ENCODE measurements at regions not wholly inside any gene's neighbourhood (a gene's known extent, or its start where the extent isn't known, plus 50 kb on each side); places are given as distances from the start of the nearest gene placed in this dataset.

- TF ChIP-seq CTCF (IDR thresholded peaks at IDR 0.05) = no peak
- no peak for TF ChIP-seq ATF3 (CRISPR knock-in tag; conservative IDR thresholded peaks at IDR 0.05)
- TF ChIP-seq FOXJ3 (CRISPR knock-in tag; IDR thresholded peaks at IDR 0.05; ENCODE audit: borderline replicate concordance) = no peak
- no peak for TF ChIP-seq KAT7 (CRISPR knock-in tag; IDR thresholded peaks at IDR 0.05; ENCODE audit: borderline replicate concordance)
- TF ChIP-seq ATF2 (CRISPR knock-in tag; IDR thresholded peaks at IDR 0.05; ENCODE audit: borderline replicate concordance, low read depth) = no peak
- no peak for TF ChIP-seq CBFB (CRISPR knock-in tag; IDR thresholded peaks at IDR 0.05; ENCODE audit: low read depth)
- TF ChIP-seq ELF4 (CRISPR knock-in tag; IDR thresholded peaks at IDR 0.05; ENCODE audit: low read depth) = no peak
- no peak for TF ChIP-seq ZNF232 (CRISPR knock-in tag; IDR thresholded peaks at IDR 0.05)
- no peak for TF ChIP-seq JUN (CRISPR knock-in tag; IDR thresholded peaks at IDR 0.05)
- TF ChIP-seq ZNF396 (CRISPR knock-in tag; IDR thresholded peaks at IDR 0.05; ENCODE audit: borderline replicate concordance) = no peak
- TF ChIP-seq IRF1 (CRISPR knock-in tag; IDR thresholded peaks at IDR 0.05) = no peak
Observed at GRCh38 chr6:55994531-55994930, 119.1 kb upstream of the BMP5 start.

Data from WTC11 (cell line).